HG03469 (cell line): ENCODE measurements at regions not wholly inside any gene's neighbourhood (a gene's known extent, or its start where the extent isn't known, plus 50 kb on each side); places are given as distances from the start of the nearest gene placed in this dataset.
"Not testable (repeated sequence)": the region's sequence is repeated elsewhere in the genome, so short reads cannot be mapped to it uniquely, and the experiment has no call there.

Experiments used
- ATAC-seq: cut with Tn5 transposase; IDR thresholded peaks from one replicate; pipeline ENCODE4 v1.9.1; 2021; ENCODE audit warnings: mild to moderate bottlenecking, moderate library complexity, moderate number of reproducible peaks; ENCODE audit not compliant: unreplicated experiment

- no peak for ATAC-seq
These were observed 130.0 kb upstream of the FN1 start for GRCh38 chr2:215565897-215566296.

DNA sequence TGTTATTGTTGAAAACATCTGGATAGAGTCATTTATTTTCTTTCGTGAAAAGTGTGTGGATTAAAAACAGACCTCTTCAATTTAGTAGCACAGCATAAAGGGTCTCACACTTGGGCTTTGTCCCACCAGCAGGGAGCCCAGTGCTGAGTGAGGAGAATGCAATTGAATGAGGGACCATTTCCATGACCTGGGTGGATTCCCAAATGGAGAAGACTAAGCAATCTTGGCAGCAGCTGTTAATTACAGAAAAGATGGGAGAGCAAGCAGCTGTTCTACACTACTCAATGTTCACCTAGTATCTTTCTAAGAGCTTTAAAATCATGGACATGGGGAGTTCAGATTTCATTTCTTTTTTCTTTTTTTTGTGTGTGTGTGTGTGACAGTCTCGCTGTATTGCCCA lies 121.8 kb upstream of the FN1 start:
- no peak for ATAC-seq

GRCh38 chr2:215556979-215557378 lies 121.1 kb upstream of the FN1 start:
- ATAC-seq: no peak

- ATAC-seq: no peak
These were observed 119.0 kb upstream of the FN1 start for GRCh38 chr2:215554689-215555498.

- no peak for ATAC-seq
These were observed 118.1 kb upstream of the FN1 start for GRCh38 chr2:215553946-215554345.

DNA sequence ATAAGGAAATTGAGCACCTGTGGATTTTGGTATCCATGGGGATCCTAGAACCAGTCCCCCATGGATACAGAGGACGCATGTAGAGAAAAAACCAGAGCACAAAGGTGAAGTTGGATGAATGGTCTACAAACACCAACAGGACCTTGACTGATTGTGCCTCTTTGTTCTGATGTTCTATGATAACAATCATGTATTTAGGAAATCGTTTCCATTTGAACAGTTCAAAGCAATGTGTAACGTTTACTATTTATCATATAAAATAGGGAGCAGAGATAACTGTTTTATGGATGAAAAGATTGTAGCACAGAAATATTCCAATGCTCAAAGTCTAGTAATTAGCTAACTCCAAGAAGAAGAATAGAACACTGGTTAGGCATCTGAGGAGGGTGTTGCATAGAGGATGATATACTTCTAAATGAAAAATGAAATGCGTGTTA lies 116.3 kb upstream of the FN1 start:
- ATAC-seq: no peak

DNA sequence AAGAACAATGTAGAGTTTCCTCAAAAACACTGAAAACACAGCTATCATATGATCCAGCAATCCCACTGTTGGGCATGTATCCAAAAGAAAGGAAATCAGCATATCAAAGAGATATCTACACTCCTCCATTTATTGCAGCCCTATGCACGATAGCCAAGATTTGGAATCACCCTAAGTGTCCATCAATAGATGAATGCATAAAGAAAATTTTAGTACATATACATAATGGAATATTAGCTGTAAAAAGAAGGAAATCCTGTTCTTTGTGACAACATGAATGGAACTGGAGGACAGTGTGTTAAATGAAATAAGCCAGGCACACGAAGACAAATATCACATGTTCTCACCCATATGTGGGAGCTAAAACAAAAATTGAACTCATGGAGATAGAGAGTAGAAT lies 114.5 kb upstream of the FN1 start:
- ATAC-seq: no peak

- no peak for ATAC-seq
These were observed 112.8 kb upstream of the FN1 start for GRCh38 chr2:215548714-215549113.

- no peak for ATAC-seq
These were observed 106.8 kb upstream of the FN1 start for GRCh38 chr2:215542690-215543089.

DNA sequence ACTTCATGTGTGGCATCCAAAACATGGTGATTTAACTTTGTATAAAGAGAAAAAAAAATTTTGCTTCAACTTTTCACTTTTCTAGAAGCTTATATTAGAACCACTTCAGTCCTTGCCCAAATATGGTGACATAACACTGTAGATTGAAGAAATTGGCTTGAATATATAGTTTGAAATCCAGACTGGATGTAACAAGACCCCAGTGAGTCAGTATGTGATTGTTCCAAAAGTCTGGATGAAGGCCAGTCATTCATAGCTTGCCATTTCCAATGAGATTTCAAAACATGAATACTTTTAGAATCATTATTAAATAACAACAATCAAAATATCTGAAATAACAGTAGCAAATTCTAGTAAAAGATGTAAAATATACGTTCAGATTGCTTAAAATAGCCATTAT lies 104.8 kb upstream of the FN1 start:
- no peak for ATAC-seq

GRCh38 chr2:215537611-215538010 lies 101.7 kb upstream of the FN1 start:
- no peak for ATAC-seq

DNA sequence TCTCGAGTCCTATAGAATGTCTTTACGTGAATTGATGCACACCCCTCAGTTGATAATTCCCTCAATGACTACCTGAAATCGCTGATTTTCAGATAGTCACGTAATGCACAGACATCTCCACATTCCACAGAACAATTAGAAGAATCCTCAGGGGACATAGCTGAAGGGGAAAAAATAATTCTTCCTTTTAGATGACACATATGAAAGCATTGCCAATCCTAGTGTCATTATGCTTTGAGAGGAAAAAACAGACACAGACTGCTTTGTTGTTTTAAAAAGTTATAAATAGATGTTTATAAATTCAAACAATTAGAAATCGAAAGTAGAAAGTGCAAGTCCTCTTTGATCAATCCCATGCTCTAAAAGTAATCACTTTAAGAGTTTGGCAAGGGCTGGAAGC lies 100.6 kb upstream of the FN1 start:
- ATAC-seq: no peak

GRCh38 chr2:215535741-215536140 lies 99.9 kb upstream of the FN1 start:
- no peak for ATAC-seq

DNA sequence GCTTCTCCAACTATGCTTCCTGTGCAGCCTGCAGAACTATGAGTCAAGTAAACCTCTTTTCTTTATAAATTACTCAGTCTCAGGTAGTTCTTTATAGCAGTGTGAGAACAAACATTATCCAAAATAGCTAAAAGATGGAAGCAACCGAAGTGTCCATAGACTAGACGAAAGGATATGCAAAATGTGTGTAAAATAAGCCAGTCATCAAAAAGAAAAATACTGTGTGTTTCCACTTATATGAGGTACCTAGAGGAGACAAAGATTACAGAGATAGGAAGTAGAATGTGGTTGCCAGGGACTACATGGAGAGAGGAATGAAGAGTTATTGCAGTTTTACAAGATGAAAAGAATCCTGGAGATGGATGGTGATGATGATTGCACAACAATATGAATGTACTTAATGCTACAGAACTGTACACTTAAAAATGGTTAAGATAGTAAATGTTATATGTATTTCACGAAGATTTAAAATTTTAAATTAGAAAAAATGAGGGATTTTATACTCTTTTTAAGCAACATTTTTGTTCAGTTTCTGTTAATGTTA lies 99.3 kb upstream of the FN1 start:
- no peak for ATAC-seq

GRCh38 chr2:215533716-215534115 lies 97.8 kb upstream of the FN1 start:
- ATAC-seq: not testable (repeated sequence)

DNA sequence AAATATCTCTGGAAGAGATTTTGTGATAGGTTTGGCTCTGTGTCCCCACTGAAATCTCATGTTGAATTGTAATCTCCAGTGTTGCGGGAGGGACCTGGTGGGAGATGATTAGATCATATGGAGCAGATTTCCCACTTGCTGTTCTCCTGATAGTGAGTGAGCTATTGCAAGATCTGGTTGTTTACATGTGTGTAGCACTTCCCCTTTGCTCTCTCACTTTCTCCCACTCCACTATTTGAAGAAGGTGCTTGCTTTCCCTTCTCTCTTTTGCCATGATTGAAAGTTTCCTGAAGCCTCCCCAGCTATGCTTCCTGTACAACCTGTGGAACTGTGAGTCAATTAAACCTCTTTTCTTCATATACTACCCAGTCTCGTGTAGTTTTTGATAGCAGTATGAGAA lies 97.0 kb upstream of the FN1 start:
- no peak for ATAC-seq

DNA sequence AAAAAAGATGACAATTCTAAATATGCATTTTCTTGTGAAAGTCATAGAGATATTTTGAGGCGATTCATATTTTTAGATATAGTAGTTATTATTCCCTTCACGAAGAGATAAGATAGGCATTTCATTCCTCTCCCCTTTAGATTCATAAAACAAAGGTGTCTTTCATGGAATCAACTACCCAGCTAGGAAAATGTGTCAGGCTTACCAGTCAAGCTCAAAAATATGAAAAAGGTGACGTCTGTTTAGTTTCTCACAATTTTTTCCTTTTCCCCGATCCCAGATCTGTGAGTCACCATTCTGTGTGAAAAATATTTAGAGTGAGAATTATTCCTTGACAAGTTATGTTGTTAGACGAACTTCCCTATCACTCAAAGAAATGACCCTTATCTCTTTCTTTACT lies 95.4 kb upstream of the FN1 start:
- no peak for ATAC-seq

GRCh38 chr2:215530191-215530968 lies 94.5 kb upstream of the FN1 start:
- no peak for ATAC-seq

DNA sequence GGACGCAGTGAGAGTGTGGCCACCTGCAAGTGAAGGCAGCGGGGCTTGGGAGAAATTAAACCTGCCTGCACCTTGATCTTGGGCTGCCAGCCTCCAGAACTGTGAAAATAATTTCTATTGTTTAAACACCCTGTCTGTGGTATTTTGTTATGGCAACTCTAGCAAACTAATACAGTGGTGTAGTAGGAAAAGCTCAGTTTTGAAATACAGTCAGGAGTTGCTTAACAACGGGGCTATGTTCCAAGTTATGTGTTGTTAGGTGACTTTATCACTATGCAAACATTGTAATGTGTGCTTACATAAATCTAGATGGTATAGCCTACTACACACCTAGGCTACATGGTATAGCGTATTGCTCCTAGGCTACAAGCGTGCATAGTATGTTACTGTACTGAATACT lies 93.4 kb upstream of the FN1 start:
- no peak for ATAC-seq

DNA sequence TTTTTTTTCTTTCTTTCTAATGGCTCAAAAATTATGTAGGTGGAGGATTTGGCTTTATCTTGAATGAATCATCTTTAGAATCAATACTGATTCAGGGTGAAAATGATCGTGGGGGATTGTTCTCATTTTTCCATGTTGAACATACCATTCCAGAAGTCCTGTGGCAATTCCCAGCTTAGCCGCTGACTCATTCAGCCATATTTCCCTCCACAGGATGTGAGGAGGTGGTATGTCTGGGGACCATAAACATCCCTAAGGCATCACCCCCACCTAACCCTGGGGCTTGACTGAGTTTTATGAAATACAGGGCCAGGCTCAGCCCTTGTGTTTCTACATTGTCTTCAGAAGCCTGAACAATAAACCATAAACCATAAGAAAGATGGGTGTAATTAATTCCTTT lies 92.7 kb upstream of the FN1 start:
- ATAC-seq: no peak

GRCh38 chr2:215527736-215528135 lies 91.9 kb upstream of the FN1 start:
- ATAC-seq: no peak

GRCh38 chr2:215526341-215526740 lies 90.5 kb upstream of the FN1 start:
- ATAC-seq: no peak
